ENCODE measurements at regions not wholly inside any gene's neighbourhood (a gene's known extent, or its start where the extent isn't known, plus 50 kb on each side); places are given as distances from the start of the nearest gene placed in this dataset.
A peak's percentile ranks its signal among the peaks of the same experiment; 100 is the strongest.
"Not testable (repeated sequence)": the region's sequence is repeated elsewhere in the genome, so short reads cannot be mapped to it uniquely, and the experiment has no call there.

GRCh38 chr12:114858388-114859146 lies 174.6 kb upstream of the TBX3 start:
- DNase-seq (ENCODE audit: low read depth), result no peak

- no peak for DNase-seq (ENCODE audit: low read depth)
These were observed 171.7 kb upstream of the TBX3 start for GRCh38 chr12:114855678-114856077.

- DNase-seq (ENCODE audit: low read depth), result no peak
These were observed 169.1 kb upstream of the TBX3 start for GRCh38 chr12:114852976-114853529.

DNA sequence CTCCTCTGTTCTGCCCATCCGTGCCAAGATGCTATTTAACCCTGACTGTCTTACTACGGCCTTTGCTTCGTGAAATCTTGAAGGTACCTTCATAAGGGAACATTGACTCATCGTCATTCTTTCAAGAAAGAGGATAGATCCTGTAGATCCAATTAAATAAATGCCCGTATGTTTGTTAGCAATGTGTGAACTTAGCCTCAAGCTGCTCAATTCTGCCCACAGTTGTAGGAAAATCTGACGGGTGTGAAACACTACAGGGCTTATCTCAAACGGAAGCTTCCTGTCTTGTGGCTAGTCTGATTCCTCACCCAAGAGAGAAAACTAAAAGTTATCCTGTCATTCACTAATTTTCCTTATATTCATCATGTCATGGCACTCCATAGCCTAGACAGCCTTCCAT lies 168.0 kb upstream of the TBX3 start:
- DNase-seq (ENCODE audit: low read depth), result no peak

DNA sequence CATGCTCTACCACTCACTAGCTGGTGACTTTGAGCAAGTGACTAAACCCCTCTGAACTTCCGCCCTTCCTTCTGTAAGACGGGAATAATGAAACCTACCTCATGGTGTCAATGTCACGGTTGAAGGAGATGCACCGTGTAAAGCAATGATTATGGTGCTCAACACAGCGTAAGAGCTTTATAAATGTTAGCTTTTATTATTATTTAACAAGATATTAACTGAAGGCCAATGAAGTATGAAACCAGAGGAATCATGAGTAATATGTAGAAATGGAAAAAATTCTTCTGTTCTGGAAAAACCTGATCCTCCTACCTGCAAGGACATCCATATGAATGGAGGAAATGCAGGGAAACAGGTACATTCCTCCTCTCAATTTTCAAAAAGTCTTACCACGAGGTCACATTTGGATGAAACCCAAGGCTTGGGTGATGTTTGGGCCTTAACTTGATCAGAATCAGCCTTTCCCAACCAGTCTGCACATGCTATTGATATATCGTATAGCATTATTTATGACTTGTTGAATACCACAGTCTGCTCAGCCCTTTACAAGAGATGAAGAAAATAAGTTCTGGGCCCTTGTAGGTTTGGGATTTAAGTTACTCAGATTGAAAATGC lies 166.8 kb upstream of the TBX3 start:
- DNase-seq (ENCODE audit: low read depth), result no peak

GRCh38 chr12:114848666-114849065 lies 164.7 kb upstream of the TBX3 start:
- DNase-seq (ENCODE audit: low read depth), result peak; percentile 53

DNA sequence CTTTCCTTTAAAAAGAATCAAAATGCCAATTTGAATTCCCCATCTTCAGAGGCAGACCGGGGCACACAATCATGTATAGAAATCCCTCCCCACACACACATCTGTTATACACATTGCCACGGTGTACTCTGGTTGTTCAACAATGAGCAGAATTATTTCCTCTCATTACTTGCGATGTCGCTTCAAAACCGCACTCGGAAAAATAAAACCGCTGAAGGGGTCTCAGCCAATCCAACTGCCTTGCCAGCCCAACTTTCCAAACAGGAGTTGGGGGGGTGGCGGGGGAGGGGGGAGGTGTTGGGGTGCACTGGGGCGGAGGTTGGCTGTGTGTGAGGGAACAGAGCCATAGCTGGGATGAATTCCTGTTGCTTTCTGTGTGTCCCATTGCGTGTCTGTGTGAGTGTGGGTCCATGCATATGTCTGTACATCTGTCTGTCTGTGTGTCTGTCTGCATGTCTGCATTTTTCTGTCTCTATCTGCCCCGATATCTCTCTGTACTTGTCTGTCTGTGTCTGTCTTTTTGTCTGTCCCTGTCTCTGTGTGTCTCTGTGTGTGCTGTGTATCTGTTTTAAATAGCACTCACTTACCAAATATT lies 163.6 kb upstream of the TBX3 start:
- DNase-seq (ENCODE audit: low read depth), result no peak

GRCh38 chr12:114846771-114847170 lies 162.8 kb upstream of the TBX3 start:
- DNase-seq (ENCODE audit: low read depth), result no peak

DNA sequence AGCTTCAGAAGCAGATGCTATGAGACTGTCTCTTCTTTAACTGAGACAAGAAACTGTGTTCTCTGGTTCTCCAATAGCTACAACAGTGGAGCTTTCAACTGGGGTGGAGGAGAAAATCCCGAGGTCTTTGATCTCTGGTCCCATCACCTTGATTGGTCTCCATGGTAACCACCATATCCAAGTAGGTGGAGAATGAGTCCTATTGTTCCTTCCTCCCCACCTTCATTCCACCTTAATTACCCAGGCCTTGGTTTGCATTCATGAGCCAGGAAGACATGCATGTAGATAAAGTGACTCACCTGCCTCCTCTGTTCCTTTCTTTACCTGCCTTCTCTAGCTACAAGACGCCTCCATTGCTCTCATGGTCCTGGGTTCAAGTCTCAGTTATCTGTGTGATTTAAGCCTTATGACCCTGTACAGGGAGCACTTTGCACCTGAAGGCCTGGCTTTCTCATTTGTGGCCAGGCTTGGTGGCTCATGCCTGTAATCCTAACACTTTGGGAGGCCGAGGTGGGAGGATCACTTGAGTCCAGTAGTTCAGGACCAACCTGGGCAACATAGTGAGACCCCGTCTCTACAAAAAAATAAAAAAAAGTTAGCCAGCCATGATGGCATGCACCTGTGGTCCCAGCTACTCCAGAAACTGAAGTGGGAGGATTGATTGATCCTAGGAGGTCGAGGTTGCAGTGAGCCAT lies 157.7 kb upstream of the TBX3 start:
- no peak for DNase-seq (ENCODE audit: low read depth)

- DNase-seq (ENCODE audit: low read depth), result no peak
These were observed 154.5 kb upstream of the TBX3 start for GRCh38 chr12:114838480-114838879.

DNA sequence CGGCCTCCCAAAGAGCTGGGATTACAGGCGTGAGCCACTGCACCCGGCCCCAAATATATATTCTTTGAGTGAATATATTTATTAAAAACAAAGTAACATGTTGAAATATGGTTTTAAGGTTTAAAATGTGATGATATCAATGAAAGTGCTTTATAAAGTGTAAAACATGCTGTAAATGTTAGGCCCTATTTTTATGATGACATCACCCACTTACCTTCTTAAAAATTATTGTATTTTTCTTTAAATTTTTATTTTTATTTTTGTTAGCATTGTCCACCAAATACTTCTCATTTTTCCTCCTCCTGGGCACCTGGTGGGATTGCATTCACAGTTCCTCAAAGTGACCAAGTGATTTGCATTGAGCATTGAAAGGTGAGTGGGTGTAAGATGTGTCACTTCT lies 152.6 kb upstream of the TBX3 start:
- no peak for DNase-seq (ENCODE audit: low read depth)

DNA sequence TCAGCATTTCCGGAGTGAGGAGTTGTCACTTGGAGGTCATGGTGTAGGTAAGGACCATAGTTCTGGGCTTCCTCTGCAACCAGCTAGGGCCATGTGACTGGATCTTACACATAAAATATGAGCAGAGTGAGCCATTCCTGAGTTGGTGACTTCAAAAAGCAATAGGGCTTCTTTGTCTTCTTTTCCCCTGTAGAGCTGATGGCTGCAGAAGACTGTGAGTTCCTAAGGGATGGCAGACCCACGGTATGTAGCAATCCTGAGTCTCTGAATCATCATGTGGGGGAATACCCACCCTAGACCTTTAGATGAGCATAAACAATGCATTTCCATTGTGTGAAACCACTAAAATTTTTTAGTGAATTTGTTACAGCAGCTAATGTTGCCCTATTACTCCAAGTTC lies 151.1 kb upstream of the TBX3 start:
- peak; percentile 88 for DNase-seq (ENCODE audit: low read depth)

- peak; percentile 63 for DNase-seq (ENCODE audit: low read depth)
These were observed 150.6 kb upstream of the TBX3 start for GRCh38 chr12:114834621-114835020.

GRCh38 chr12:114829833-114830232 lies 145.9 kb upstream of the TBX3 start:
- no peak for DNase-seq (ENCODE audit: low read depth)

- DNase-seq (ENCODE audit: low read depth), result not testable (repeated sequence)
These were observed 145.3 kb upstream of the TBX3 start for GRCh38 chr12:114829244-114829643.

- no peak for DNase-seq (ENCODE audit: low read depth)
These were observed 143.5 kb upstream of the TBX3 start for GRCh38 chr12:114827461-114827860.

DNA sequence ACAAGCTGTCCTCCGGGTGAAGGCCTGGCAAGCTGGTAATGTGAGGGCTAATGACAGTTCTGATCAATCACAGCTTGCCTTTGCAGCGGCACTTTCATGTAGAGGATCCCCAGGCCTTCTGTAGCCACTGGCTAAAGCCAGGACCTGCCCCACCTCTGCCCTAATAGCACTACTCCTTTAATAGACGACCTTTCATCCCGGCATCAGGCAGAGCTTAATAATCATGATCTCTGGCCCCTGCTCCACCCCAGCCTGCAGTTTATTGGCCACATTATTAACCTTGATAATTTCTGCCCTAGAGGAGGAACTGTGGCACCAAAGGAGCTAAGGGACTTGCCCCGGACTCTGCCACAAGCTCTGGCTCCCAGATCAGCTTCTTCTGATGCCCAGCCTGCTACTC lies 142.3 kb upstream of the TBX3 start:
- DNase-seq (ENCODE audit: low read depth), result no peak

DNA sequence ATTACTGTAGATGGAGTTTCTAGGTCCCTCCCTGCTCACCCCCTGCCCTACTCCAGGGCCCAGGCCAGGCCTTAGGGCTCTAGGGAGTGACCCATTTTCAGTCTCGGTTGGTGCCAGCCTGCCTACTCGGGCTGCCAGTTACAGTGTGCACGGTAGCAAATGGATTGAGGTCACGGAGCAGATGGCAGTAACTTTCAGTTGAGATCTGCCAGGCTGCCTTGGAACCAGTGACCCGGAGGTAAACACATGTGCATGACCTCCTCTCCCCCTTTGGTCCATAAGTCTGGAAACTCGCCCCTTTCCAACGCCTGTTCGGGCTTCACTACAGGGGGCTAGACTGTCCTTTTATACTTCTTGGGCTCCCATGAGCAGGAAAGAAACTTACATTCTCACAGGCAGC lies 139.7 kb upstream of the TBX3 start:
- DNase-seq (ENCODE audit: low read depth), result no peak

DNA sequence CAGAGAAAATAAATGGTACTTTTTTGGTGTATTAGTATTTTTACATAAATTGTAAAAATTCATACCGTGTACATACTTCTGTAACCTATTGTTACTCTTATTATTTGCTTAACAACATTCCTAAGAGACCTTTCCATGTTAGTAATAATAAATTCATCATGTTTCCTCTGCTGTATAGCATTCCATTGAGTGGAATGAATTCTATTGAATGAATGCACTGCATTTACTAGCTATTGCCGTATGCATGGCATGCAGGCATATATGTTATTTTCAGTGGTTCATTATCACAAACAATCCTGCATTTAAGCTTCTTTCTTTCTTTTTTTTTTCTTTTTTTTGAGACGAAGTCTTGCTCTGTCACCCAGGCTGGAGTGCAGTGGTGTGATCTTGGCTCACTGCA lies 137.6 kb upstream of the TBX3 start:
- peak; percentile 10 for DNase-seq (ENCODE audit: low read depth)

DNA sequence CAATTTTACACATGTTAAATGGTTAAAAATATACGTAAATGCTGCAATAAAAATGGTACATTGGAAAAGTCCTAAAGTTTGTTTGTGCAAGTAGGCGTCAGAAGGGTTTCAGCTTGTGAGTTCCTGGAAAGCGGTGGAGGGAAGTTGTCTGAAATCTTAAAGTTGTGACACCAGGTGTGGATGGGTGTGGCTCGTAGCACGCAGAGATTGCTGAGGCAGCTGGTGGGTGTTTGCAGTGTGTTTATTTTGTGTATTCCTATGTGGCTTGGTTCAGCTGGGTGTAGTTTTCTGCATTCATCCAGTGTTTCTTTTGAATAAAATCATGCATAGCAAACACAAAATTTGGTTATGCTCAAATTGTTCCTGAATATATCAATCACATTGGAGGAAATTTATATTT lies 136.8 kb upstream of the TBX3 start:
- no peak for DNase-seq (ENCODE audit: low read depth)

GRCh38 chr12:114817571-114818425 lies 133.8 kb upstream of the TBX3 start:
- no peak for DNase-seq (ENCODE audit: low read depth)

Data from iris pigment epithelial cell (primary cell).